HG02884 (cell line): ENCODE measurements at regions not wholly inside any gene's neighbourhood (a gene's known extent, or its start where the extent isn't known, plus 50 kb on each side); places are given as distances from the start of the nearest gene placed in this dataset.

ENCODE experiments used
- ATAC-seq: cut with Tn5 transposase; IDR thresholded peaks from one replicate; pipeline ENCODE4 v1.9.1; 2021; ENCODE audit warnings: mild to moderate bottlenecking, moderate library complexity; ENCODE audit not compliant: unreplicated experiment

GRCh38 chr5:167999182-167999581 lies 292.3 kb upstream of the WWC1 start:
- ATAC-seq, result no peak

- ATAC-seq, result no peak
Measured at GRCh38 chr5:168001318-168001717, 290.1 kb upstream of the WWC1 start.

GRCh38 chr5:168002116-168002515 lies 289.3 kb upstream of the WWC1 start:
- no peak for ATAC-seq

- no peak for ATAC-seq
Measured at GRCh38 chr5:168005093-168005492, 286.4 kb upstream of the WWC1 start.

GRCh38 chr5:168005936-168006335 lies 285.5 kb upstream of the WWC1 start:
- no peak for ATAC-seq

GRCh38 chr5:168006456-168007130 lies 284.9 kb upstream of the WWC1 start:
- ATAC-seq, result no peak

DNA sequence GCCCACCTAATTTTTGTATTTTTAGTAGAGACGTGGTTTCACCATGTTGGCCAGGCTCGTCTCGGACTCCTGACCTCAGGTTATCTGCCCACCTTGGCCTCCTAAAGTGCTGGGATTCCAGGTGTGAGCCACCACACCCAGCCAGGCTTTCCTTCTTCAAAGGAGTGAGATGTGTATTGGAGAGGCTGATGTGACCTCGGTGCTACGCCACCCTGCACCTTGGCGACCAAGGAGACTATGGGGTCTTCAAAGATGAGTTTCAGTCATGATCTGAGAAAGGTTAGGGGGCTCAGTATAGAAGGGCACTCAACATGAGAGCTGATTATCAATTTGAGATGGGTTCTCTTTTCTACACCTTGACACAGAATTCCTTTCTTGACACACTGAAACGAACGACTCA lies 284.2 kb upstream of the WWC1 start:
- no peak for ATAC-seq

GRCh38 chr5:168008555-168008954 lies 282.9 kb upstream of the WWC1 start:
- ATAC-seq, result no peak

DNA sequence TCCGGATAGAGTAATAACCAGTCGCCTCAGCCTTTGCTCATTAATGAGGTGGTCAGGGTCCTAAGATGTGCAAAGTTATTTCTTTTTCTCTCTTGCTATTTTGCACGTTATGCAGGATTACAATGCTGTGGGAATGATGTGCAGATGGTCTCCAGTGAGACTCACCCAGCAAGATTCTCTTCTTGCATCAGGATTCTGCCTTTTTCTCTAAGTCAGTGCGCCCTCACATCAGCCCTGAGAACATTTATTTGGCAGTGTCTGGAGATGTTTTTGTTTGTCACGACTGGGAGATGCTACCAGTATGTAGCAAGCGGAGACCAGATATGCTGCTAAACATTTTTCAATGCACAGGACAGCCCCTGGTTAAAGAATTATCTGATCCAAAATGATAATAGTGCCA lies 280.3 kb upstream of the WWC1 start:
- no peak for ATAC-seq

- ATAC-seq, result no peak
Measured at GRCh38 chr5:168012006-168012405, 279.4 kb upstream of the WWC1 start.

- ATAC-seq, result no peak
Measured at GRCh38 chr5:168013546-168013945, 277.9 kb upstream of the WWC1 start.

DNA sequence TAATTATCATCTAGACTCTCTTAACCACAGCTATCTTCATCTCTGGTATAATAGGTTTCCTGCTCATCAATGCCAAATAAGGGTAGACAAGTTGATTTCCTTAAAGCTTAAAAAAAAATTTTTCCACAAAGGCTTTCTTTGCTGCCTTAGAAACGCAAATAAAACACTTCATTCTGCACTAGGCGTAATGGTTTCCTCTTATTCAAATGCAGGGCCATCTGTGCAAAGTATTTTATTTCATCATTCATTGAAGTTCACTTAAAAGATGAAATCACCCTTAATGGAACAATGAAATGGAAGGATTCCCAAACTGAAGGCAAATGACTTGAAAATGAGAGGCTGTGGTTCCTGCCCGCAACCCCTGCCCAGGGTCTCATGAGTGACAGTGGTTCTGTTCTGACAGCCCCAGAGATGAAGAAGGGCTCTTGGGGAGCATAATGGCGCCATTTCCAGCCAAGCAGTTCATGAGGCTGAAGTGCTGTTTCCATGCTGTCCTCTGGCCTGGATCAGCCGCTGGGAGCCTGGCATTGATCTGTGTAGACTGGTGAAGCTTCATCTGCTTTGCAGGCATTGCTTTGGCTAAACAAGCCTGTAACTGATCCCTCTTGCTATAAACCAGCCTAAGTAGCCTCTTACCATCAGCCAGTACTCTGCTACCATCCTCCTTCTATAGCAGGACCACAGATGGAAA lies 276.9 kb upstream of the WWC1 start:
- no peak for ATAC-seq

DNA sequence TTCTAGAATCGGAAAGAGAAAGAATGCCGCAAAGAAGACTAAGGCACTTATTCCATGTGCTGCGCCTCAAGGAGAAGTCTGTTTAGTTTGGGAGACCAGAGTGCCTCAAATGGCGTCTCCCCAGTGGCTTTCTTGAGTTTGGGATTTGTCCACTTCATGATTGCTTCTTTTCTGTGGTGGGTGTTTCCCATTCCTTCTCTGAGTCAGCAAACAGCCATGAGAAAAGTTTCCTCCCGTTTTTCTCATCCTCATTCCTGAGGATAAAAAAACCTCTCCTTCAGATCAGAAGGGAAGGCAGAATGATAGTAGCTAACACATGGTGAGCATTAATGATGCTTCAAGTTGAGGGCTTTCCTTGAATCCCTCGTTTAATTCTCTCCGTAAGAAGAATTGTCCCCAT lies 275.9 kb upstream of the WWC1 start:
- no peak for ATAC-seq

GRCh38 chr5:168017313-168017712 lies 274.1 kb upstream of the WWC1 start:
- ATAC-seq, result no peak

DNA sequence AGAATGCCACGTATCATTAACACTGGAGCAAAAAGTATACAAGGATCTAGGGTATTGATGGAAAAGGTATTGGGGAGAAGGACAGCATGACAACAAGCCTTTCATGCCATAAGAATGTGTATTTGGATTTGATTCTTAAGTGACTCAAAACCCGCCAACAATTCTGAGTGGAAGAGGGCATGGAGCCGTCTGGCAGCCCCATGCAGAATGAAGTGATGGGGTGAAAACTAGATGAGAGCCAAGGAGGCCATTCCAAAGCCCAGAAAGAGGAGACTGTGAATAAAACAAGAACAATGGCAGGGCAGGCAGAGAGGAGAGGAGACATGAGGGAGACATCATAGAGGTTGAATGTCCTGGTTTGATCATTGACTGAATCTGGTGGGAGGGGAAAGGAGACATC lies 272.3 kb upstream of the WWC1 start:
- ATAC-seq, result no peak

DNA sequence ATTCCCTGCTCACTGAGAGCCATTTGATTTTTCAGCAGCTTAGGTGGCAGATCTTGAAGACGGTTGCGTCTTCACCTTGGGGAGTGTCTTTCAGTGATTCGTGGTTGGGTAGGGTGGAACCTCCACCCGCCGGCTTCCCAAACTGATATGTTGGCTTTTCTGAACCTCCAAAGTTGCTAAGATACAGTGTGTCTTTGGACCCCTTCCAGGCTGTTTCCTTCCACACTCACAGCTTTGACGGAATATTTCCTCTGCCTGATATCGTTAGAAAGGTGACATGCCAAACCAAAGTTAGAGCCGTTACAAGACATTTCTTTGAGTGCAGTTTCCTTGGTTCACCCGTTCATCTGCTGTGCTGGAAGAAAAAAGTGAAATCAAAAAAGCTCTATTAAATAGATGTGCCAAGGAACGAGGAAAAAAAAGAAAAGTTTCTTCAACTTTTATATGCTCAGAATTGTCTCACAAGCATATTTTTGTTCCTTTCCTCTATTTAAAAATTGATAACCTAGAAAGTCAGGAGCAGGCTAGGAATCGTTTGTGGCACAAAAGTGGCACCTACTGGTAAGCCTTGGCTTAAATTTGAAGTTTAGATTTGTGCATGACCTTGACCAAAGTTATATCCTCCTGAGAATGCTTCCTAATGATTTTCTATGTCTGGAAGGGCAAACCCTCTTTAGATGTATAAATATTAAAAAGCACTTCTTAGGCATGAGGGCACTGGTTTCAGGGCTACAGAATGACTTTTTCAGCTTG lies 270.7 kb upstream of the WWC1 start:
- ATAC-seq, result no peak

- no peak for ATAC-seq
Measured at GRCh38 chr5:168022446-168023169, 268.8 kb upstream of the WWC1 start.

- ATAC-seq, result no peak
Measured at GRCh38 chr5:168023191-168023590, 268.3 kb upstream of the WWC1 start.

GRCh38 chr5:168024306-168024705 lies 267.1 kb upstream of the WWC1 start:
- no peak for ATAC-seq

DNA sequence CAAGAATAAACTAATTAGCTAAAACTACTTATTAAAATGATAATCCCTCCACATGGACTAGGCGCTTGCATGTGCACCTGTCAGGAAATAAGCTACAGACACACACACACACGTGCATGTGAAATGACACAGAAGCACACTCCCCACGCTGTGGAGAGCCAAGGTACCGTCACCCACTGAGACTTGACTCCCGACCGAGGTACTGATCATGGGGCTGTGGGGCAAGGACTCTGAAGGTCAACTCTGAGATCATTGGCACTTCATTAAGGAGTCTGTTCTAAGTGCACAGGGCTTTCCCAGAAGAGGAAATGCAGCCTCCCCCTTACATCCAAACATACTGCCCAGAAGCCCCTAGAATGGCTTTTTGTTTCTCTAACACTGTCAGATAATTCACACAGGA lies 264.4 kb upstream of the WWC1 start:
- no peak for ATAC-seq

- no peak for ATAC-seq
Measured at GRCh38 chr5:168030912-168031311, 260.5 kb upstream of the WWC1 start.
